Smooth muscle cell (in vitro differentiated cells): ENCODE measurements at regions not wholly inside any gene's neighbourhood (a gene's known extent, or its start where the extent isn't known, plus 50 kb on each side); places are given as distances from the start of the nearest gene placed in this dataset.

ENCODE experiments used
- DNase-seq: peaks from one replicate; lab custom pipeline; 2025; ENCODE audit not compliant: unreplicated experiment; lab: John Stamatoyannopoulos, UW
- H2AFZ ChIP-seq: fragments of 200-600 bp; sonication (generic); 2 replicates; pipeline ENCODE4 v1.6.0; 2016; ENCODE audit warnings: antibody characterized with exemption, low read depth, mild to moderate bottlenecking
- H3F3A ChIP-seq: fragments of 200-600 bp; sonication (generic); 2 replicates; pipeline ENCODE4 v1.6.0; 2017; ENCODE audit warnings: antibody characterized with exemption, low read depth
- H3K27ac ChIP-seq: fragments of 200-600 bp; sonication (generic); 2 replicates; pipeline ENCODE4 v1.5.1; 2016; ENCODE audit warnings: low read depth, mild to moderate bottlenecking
- H3K27me3 ChIP-seq: fragments of 200-600 bp; sonication (generic); 2 replicates; pipeline ENCODE4 v1.6.1; 2016; ENCODE audit warnings: low read depth, mild to moderate bottlenecking
- H3K36me3 ChIP-seq: fragments of 200-600 bp; sonication (generic); 2 replicates; pipeline ENCODE4 v1.5.1; 2016; ENCODE audit warnings: low read depth
- H3K4me1 ChIP-seq: fragments of 200-600 bp; sonication (generic); 2 replicates; pipeline ENCODE4 v1.5.1; 2016; ENCODE audit warnings: low read depth
- H3K4me2 ChIP-seq: fragments of 200-600 bp; sonication (generic); 2 replicates; pipeline ENCODE4 v1.6.0; 2016; ENCODE audit warnings: mild to moderate bottlenecking
- H3K4me3 ChIP-seq: fragments of 200-600 bp; sonication (generic); 2 replicates; pipeline ENCODE4 v1.5.1; 2016; ENCODE audit warnings: mild to moderate bottlenecking
- H3K79me2 ChIP-seq: fragments of 200-600 bp; sonication (generic); 2 replicates; pipeline ENCODE4 v1.6.0; 2016; ENCODE audit warnings: low read depth, mild to moderate bottlenecking
- H3K9ac ChIP-seq: fragments of 200-600 bp; sonication (generic); 2 replicates; pipeline ENCODE4 v1.6.0; 2016; ENCODE audit warnings: low read depth
- H3K9me3 ChIP-seq: fragments of 200-600 bp; sonication (generic); replicated peaks from 2 replicates; pipeline ENCODE4 v1.5.1; 2016; ENCODE audit warnings: low read depth
- H4K20me1 ChIP-seq: fragments of 200-600 bp; sonication (generic); 2 replicates; pipeline ENCODE4 v1.6.0; 2016; ENCODE audit warnings: low read depth
- CTCF ChIP-seq: fragments of 200-600 bp; sonication (generic); IDR thresholded peaks from 2 replicates; pipeline ENCODE4 v1.5.1; 2017; ENCODE audit warnings: borderline replicate concordance, mild to moderate bottlenecking, antibody characterized with exemption; ENCODE audit not compliant: insufficient read depth, poor library complexity, severe bottlenecking
- WGBS: methylation state at CpG from one replicate; pipeline ENCODE4 v1.1.7; 2016; ENCODE audit warnings: low lambda C conversion rate; 5-methylcytosine and 5-hydroxymethylcytosine counted together

GRCh38 chr4:126895988-126896570, 736.7 kb upstream of the INTU start:
- no peak overlapping the region for H2AFZ ChIP-seq
- H3K4me2 ChIP-seq = no peak overlapping the region
- H3K9me3 ChIP-seq = no peaks in the 10 kb centered on the region
- H3K9ac ChIP-seq = no peak overlapping the region
- H3K4me3 ChIP-seq = no peak overlapping the region
- H3F3A ChIP-seq = no peaks in the 10 kb centered on the region
- no peak for DNase-seq
- H3K27me3 ChIP-seq = no peaks in the 10 kb centered on the region
- no peaks in the 10 kb centered on the region for H3K4me1 ChIP-seq
- H4K20me1 ChIP-seq = no peaks in the 10 kb centered on the region
- 88% methylated on average over 2 of the region's 2 CpGs for WGBS
- no peak for TF ChIP-seq CTCF
- H3K79me2 ChIP-seq = no peaks in the 10 kb centered on the region
- H3K27ac ChIP-seq = no peak overlapping the region
- no peaks in the 10 kb centered on the region for H3K36me3 ChIP-seq

- no peak overlapping the region for H3K4me3 ChIP-seq
- no peaks in the 10 kb centered on the region for H3K36me3 ChIP-seq
- no peaks in the 10 kb centered on the region for H3K9me3 ChIP-seq
- H4K20me1 ChIP-seq = no peaks in the 10 kb centered on the region
- no peaks in the 10 kb centered on the region for H3F3A ChIP-seq
- H3K9ac ChIP-seq = no peak overlapping the region
- WGBS = 86% methylated on average over 3 of the region's 3 CpGs
- DNase-seq = no peak
- no peak for TF ChIP-seq CTCF
- H3K4me2 ChIP-seq = no peak overlapping the region
- no peaks in the 10 kb centered on the region for H3K27me3 ChIP-seq
- H3K27ac ChIP-seq = no peak overlapping the region
- no peak overlapping the region for H2AFZ ChIP-seq
- no peaks in the 10 kb centered on the region for H3K79me2 ChIP-seq
- H3K4me1 ChIP-seq = no peaks in the 10 kb centered on the region
Observed at GRCh38 chr4:126897038-126897437, 735.7 kb upstream of the INTU start.

DNA sequence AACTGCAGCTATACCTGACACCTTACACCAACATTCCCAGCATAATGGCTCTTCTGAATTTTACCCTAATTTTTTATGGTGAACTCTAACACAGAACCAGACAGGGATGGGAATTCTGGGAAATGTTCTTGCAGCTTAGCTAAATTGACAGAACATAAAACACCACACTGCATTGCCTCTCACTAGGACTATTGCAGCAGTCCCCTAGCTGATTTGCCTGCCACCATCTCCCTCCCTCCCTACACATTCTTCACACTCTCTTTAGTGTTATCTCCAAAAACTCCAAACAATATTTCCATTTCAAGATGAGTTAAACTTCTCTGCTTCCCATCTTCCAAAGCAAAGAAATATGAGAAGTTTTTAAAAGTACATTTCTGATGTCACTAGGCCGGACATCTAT, 733.9 kb upstream of the INTU start:
- H3K4me1 ChIP-seq = no peaks in the 10 kb centered on the region
- H3K79me2 ChIP-seq = no peaks in the 10 kb centered on the region
- 94% methylated on average over 1 of the region's 1 CpG for WGBS
- DNase-seq = no peak
- no peak overlapping the region for H2AFZ ChIP-seq
- H3K27ac ChIP-seq = no peak overlapping the region
- no peaks in the 10 kb centered on the region for H3K36me3 ChIP-seq
- no peaks in the 10 kb centered on the region for H3K27me3 ChIP-seq
- H3K4me3 ChIP-seq = no peak overlapping the region
- no peaks in the 10 kb centered on the region for H3K9me3 ChIP-seq
- no peaks in the 10 kb centered on the region for H4K20me1 ChIP-seq
- no peak overlapping the region for H3K9ac ChIP-seq
- no peaks in the 10 kb centered on the region for H3F3A ChIP-seq
- no peak overlapping the region for H3K4me2 ChIP-seq
- no peak for TF ChIP-seq CTCF

GRCh38 chr4:126899331-126899801, 733.4 kb upstream of the INTU start:
- no peak for DNase-seq
- Histone ChIP-seq H3K9ac (no peak overlapping the region), H3K36me3 (no peaks in the 10 kb centered on the region), H3K4me2 (no peak overlapping the region), H3K27ac (no peak overlapping the region), H3K4me1 (no peaks in the 10 kb centered on the region), H2AFZ (no peak overlapping the region), H3K9me3 (no peaks in the 10 kb centered on the region), H3K27me3 (no peaks in the 10 kb centered on the region), H3K79me2 (no peaks in the 10 kb centered on the region), H4K20me1 (no peaks in the 10 kb centered on the region), H3K4me3 (no peak overlapping the region), H3F3A (no peaks in the 10 kb centered on the region)
- TF ChIP-seq CTCF = no peak
- 68% methylated on average over 2 of the region's 2 CpGs for WGBS
